Stimulated activated CD4-positive, alpha-beta T cell treated with anti-CD3 and anti-CD28 coated beads, Interleukin-15, amount 100 ng/mL, for 1 hour (primary cell): ENCODE measurements at regions not wholly inside any gene's neighbourhood (a gene's known extent, or its start where the extent isn't known, plus 50 kb on each side); places are given as distances from the start of the nearest gene placed in this dataset.

Source experiments
- DNase-seq, 2 donors: peaks; one replicate each; pipeline ENCODE4 v3.0.0-alpha.2; 2020; ENCODE audit warnings: low read depth in 1 of 2, low spot score in 1 of 2

DNA sequence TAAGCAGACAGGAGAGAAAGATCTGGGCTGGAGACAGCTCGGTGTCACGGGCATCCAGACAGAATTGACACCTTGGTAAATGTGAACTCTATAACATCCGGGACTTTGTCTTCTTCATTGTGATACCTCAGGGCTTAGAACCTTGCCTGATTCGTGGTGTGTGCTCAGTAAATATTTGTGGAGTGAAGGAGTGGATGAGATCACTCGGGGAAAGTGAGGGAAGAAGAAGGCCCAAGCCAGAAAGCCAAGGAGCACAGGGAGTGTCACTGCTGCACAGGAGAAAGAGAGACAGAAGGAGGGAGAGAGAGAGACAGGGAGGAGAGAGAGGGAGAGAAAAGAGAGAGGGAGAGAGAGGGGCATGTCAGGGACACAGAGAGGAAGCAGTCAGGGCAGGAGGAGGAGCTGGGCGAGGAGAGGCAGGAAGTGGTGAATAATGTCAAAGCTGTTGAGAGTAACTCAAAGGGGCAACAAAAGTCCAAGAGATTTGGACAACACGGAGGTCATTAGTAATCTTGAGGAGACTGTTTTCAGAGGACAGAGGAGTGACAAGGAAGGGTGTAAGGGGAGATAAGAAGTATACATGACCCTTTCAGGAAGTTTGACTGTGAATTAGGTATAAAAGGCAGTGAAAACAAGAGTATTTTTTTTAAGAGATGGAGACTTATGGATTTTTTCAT lies 141.6 kb upstream of the MAX start:
- DNase-seq, result no peak

DNA sequence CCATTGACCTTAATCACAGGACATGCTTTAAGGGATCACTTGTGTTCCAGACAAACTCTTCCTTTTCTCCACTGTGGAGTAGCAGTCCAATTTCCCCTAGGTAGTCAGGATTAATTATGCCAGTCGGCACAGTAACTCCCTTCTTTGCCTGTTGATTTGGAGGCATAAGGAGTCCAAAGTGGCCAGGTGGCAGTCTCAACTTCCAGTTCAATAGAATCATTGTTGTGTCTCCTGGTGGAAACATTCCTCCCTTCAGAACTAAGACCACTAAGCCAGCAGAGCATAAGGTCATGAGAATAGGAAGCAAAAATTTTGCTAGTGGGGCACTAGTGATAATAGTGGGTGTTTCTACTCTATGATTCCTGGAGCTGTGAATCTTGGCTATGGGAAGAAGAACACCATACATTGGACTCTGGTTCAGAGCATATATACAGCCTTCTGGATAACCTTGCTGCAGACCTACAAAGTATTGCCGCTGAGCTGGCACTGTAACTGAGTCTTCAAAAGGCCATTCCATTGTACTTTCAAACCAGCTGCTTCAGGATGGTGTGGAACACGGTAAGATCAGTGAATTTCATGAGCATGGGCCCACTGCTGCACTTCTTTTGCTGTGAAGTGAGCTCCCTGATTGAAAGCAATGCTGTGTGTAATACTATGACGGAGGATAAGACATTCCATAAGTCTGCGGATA lies 147.3 kb upstream of the MAX start:
- no peak for DNase-seq

DNA sequence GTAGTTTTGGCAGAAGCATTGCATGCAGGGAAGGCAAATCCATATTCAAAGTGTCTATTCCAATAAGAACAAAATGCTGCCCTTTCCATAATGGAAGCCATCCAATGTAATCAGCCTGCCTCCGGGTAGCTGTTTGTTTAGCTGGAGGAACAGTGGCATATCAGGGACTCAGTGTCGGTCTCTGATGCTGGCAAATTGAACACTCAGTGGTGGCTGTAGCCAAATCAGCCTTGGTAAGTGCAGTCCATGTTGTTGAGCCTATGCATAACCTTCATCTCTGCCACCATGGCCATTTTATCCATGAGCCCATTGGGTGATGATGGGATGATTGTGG lies 147.8 kb upstream of the MAX start:
- DNase-seq, result no peak

DNA sequence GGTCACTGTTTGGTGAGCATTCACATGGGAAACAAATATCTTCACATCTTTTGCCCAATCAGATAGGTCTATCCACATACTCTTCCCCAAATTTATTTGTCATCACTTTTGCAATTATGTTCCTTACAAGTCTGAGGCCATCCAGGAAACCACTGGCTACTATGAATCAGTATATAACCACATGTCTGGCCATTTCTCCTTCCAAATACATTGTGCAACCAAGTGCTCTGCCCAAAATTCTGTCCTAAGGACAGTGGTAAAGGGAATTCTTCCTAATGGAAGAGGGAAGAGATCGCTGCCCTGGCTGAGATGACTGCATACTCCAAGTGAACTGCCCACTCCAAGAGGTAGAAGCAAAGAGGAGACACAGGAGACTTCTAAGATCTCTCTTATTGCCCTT lies 148.9 kb upstream of the MAX start:
- no peak for DNase-seq

DNA sequence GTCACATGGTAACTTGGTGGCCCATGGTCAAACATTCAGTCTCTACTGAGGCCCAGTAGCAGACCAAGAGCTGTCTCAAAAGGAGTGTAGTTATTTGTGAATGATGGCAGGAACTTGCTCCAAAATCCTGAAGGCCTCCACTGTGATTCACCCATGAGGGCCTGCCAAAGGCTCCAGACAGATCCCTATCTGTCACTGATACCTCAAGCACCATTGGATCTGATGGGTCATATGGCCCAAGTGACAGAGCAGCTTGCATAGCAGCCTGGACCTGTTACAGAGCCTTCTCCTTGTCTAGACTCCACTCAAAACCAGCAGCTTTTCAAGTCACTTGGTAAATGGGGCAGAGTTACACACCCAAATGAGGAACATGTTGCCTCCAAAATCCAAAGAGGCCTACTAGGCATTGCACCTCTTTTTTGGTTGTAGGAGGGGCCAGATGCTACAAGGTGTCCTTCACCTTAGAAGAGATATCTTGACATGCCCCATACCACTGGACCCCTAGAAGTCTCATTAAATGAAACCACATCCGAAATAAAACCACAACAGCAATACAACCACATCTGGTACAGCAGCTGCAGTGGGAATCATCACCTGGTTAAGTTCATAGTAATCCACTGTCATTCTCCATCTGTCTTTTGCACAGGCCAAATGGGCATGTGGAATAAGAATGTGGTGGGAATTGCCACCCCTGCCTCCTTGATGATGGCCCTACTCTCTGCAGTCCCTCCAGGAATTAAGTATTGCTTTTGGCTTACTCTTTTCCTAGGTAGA lies 150.4 kb upstream of the MAX start:
- DNase-seq, result no peak

DNA sequence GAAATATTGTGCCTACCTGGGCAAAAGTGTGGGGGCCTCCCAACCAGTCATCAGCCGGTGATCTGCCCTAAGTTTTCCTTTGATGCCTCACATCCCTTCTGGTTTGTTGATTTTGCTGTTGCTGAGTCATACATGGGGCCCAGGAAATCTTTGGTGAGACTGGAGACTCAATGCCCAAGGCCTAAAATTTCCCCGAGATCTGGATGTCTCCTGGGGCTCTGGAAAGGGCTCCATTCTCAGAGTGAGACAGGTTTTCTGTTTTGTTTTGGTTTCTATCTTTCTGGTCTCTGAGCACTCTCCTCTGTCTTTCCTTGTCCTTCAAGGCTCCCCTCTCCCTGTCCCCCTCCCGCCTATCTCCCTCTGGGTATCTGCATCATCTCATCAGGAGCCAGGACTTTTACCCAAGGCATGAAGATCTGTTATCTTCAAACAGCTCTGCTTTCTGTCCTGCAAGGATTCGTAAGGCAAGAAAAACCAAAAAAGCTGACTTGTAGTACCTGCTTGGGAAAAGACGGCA lies 152.8 kb upstream of the MAX start:
- DNase-seq, result no peak

DNA sequence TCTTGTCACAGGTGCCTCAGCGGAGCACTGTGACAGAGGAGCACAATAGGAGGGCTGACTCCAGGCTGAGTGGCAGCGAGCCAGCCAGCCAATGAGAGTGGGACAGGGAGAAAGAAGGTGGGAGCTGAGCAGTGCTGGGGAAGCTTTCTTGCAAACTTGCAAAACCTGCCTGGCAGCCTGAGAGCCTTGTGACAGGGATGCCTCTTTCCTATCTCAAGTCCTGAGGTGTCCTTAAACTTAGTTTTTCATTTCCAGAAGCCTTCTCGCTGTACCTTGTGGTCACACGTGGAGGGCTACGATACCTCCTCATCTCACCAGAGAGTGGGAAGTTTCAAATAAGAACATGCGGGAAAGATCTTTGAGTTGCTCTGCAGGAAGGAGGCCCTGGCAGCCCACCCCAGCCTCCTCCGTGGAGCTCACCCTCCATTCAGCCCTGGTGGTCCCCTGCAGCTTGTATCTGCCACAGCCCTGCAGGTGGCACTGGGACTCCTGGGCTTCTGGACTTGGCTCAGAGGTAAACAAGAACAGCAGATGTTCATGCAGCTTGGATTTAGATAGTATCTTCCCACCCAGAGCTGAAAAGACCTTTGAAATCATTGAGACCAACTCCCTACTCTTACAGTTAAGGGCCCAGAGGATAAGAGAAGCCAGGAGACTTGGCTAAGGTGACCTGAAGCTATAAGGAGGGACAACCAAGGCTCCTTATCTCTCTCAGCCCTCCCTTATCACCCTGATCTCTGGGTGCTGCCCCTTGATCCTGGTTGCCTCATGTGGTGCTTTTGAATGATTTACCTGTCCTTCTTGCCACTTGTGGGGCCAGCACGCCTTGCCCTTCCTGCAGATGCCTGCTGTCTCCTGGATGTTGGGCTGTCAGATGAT lies 153.5 kb upstream of the MAX start:
- DNase-seq, result no peak

DNA sequence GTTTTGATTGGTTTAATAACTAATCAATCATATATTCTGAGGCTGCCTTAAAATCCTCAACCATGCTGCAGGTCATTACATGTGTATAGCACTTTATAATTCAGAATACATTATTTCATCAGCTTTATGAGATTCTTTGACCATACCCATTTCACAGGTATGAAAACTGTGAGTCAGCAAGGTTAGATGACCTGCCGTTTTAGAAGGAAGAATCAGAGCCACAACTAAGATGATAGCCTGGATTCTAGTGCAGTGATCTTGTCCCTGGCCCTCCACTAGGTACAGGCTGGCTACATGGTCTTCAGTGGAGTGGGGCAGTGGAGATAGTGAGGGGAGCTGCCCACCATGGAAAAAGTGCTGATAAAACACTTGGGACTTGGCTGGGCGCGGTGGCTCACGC lies 154.4 kb upstream of the MAX start:
- DNase-seq, result no peak

DNA sequence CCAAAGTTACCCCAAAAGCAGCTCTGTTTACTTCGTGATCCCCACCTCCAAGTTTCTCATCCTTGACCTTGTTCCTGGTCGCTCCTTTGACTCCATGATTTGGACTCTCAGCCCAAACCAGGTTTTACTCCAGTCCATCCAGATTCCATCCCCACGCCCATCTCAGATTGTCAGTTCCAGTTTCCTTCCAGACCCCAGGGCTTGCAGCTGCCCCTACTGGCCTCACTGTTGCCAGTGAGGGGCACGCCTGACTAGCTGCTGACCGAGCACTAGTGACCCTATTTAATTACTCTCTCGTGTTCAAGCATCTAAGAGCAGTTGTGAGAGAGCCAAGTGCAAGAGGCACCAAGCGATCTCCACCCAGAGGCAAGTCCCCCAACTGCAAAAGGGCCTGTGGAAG lies 155.1 kb upstream of the FUT8 start:
- no peak for DNase-seq

DNA sequence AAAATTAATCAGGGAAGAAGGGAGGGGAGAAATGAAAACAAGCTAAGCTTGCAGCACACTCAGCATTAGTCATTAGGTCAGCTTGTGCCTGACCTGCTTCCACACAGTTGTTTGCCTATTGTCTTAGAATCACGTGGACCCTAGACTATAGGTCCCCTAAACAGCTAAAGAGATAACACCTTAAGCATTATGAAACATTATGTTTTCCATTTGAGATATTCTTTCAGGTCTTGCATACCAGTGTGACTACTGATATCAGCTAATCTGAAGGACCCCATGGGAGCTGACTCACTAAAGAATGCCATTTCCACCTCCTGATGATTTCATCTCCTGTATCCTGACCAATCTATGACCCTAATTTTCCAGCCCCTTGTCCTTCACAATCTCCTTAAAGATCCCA lies 154.1 kb upstream of the FUT8 start:
- no peak for DNase-seq

DNA sequence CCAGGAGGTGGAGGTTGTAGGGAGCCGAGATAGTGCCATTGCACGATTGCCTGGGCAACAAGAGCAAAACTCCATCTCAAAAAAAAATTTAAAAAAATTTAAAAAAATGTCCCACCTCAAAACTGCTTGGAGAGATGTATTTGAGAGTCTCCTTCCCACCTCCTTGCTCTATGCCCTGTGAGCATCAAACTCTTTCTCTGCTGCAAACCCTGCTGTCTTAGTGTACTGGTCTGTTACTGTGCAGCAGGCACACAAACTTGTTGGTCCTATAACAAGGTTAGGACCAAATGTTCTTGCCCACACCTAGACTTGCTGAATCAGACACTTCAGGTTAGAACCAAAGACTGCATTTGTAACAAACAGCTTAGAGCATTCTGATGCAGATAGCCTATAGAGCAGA lies 153.5 kb upstream of the FUT8 start:
- DNase-seq, result no peak

DNA sequence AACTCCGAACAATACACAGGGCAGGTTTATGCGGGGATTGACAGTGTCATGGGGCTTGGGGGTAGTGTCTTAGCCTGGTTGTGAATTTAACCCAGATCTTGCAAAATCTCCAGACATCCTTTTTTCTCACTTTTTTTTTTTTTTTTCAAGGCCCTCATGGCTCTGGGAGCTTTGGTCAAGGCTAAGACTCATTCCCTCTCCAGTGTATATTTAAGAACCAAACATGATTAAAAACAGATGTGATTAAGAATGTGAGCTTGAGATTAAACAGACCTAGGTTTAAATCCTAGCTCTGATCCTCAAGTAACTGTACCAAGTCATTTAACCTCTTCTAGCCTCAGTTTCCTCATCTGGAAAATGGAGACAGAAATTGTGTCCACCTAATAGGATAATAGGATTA lies 151.7 kb upstream of the FUT8 start:
- DNase-seq, result no peak

DNA sequence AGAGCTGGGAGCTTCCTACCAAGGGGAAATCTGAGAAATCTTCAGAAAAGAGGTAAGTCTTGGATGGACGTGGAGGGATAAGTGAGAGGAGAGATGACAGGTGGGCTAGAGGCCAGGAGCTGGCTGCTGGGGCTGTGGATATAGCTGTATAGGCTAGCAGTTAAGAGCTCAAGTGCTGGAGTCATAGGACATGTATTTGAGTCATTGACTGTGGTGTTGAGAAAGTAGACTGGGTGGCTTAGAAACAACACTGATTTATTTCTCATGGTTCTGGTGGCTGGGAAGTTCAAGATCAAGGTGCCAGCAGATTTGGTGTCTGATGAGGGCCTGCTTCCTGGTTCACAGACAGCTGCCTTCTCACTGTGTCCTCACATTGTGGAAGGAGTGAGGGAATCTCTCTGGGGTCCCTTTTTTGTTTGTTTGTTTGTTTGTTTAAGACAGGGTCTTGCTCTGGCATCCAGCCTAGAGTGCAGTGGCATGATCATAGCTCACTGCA lies 151.1 kb upstream of the FUT8 start:
- no peak for DNase-seq

DNA sequence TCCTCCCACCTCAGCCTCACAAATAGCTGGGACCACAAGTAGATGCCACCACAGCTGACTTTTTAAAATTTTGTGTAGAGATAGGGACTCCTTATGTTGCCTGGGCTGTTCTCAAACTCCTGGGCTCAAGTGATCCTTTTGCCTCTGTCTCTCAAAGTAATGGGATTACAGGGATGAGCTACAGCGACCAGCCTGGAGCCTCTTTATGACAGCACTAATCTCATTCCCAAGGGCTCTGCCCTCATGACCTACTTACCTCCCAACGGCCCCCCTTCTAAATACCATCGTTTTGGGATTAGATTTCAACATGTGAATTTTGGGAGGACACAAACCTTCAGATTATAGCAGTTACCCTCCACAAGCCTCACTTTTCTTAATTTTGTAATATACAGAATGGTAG lies 150.6 kb upstream of the FUT8 start:
- no peak for DNase-seq

DNA sequence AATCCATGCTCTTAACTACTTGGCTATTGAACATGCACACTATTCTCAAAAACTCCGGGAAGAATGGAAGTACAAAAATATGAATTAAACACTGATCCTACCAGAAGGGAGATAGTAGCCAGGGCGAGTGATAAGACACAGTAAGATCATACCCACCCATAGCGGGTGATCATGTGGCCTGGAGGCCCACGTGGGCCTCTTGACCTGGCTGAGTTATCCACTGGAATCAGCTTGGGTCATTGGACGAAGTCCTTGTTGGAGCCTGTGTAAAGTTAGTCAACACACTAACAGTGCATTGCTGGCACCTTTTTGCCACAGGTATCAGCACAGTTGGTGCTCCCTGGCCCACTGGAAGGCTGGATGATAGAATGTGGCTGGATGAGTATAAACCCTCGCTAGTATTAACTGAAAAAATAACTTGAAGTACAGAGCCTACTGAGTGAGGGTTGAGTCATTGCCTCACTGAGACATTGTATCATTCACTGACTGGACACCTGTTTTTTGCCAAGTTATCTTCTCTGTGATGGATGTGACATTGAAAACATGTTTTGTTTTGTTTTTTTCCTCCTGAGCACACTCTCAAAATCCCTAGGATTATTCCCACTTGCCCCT lies 149.2 kb upstream of the FUT8 start:
- DNase-seq, result no peak

DNA sequence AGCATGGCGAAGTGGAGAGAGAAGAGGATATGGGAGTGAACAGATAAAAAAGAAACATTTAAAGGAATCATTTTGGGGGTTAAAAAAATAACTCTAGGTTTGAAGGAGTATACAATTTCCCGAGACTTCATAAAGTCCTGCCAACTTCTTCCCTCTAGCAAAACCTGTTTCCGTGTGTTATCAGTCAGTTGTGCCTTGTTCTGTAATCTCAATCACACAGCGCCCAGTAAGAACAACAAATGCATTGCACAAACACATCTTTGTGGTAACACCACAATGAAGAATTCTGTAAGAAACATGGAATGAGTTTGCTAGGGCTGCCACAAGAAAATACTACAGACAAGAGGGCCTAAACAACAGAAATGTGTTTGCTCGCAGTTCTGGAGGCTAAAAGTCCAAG lies 144.7 kb upstream of the FUT8 start:
- no peak for DNase-seq

DNA sequence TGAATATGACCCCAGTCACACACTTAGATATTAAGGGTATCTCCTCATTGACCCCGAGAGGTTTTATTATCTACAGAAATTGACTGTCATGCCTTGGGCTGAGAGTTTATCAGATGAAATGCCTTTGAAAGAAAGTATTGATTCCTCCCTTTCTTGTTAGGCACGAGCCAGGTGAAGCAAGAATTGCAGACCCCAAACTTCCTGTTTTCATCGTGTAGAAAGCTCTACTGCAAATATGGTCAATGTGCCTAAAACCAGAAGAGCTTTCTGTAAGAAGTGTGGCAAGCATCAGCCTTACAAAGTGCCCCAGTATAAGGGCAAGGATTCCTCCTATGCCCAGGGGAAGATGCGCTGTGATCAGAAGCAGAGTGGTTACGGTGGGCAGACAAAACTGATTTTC lies 143.9 kb upstream of the FUT8 start:
- no peak for DNase-seq

DNA sequence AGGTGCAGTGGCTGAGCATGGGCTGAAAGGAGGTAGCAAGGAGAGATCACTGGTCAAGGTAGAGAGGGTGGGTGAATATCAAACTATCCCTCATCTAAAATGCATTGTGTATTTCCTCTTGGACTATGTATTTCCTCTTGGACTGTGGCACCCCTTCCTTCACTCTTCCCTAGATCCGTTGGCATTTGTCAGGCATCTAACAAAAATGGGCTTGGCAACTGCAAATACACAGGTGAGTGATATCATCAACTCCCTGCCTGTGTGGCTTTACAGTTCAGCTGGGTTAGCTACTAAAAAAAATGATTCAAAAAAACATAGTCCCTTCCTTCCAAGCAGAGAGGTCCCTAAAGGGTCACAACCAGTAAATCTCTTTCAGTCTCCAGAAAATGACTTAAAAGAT lies 142.8 kb upstream of the FUT8 start:
- no peak for DNase-seq

DNA sequence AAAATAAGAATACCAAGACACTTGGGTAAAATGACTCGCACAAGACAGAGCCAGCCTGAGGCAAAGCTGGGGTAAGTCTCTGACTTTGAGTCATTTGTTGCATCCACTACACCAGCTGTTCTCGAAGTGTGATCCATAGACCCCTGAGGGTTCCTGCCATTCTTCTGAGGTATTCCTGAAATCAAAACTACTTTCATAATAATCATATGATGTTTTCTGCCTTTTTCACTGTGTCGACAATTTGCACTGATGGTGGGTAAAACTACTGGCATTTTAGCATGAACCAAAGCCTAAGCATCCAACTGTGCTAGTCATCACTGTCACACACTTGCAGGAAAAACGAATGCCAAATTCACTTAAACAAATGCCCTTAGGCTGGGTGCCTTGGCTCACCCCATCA lies 135.5 kb upstream of the FUT8 start:
- DNase-seq, result no peak

DNA sequence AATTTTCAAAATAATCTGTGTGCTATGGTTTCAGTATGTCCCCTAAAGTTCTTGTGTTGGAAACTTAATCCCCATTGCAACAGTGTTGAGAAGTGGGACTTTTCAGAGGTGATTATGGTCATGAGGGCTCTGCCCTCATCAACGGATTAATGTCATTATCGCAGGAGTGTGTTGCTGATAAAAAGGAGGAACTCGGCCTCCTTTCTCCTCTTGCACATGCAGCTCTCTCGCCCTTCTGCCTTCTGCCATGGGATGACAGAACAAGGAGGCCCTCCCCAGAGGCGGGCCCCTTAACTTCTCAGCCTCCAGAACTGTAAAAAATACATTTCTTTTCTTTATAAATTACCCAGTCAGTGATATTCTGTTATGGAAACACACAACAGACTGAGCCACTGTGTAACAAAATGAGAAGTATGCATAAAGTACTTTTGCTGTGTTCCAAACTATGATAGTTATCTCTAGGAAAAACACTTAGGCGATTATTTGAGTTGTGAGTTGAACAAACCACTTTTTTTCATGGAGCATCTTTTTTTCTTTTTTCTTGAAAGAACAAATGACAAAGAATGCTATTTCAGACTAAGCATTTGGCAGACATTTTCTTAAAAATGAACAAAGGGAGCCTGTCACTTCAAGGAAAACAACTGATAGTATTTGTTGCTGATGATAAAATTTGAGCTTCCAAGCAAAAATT lies 134.8 kb upstream of the FUT8 start:
- no peak for DNase-seq
